NCI-H2107 (cell line): ENCODE measurements at regions not wholly inside any gene's neighbourhood (a gene's known extent, or its start where the extent isn't known, plus 50 kb on each side); places are given as distances from the start of the nearest gene placed in this dataset.

ENCODE experiments used
- DNase-seq: peaks from one replicate; lab custom pipeline; 2025; lab: John Stamatoyannopoulos, UW

DNA sequence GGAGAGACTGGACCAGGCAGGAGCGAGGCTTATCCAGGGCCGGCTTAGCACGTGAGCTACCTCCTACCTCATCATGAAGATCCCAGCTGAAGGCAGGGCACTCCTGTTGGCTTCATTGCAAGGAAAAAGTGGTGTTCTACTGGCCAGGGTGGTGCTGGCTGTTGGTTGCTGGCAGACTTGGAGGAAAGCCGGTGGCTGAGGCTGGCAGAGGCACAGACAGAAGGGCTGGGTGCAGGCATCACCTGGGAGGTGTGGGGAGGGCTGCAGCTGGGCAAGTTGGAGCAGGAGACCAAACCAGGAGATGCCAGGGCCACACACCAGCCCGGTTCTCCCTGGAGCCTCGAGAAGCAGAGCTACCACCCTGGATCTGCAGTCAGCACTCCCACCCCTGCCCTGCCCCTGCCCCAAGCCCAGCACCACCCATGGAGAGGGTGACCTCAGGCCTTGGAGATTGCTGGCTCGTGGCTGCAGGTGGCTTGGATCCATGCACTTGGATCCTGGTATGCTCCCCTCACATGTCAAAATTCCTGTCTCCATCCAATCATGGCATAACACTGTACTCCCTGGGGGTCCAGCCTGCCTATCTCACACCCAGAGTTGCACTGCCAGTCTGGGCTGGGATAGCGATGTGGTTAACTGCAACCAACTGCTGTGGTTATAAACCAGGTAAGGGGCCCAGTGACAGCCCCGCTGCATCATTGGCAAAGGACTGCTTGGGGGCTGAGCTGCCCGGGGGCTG is 49.7 kb downstream of the GLI2 start:
- no peak for DNase-seq

DNA sequence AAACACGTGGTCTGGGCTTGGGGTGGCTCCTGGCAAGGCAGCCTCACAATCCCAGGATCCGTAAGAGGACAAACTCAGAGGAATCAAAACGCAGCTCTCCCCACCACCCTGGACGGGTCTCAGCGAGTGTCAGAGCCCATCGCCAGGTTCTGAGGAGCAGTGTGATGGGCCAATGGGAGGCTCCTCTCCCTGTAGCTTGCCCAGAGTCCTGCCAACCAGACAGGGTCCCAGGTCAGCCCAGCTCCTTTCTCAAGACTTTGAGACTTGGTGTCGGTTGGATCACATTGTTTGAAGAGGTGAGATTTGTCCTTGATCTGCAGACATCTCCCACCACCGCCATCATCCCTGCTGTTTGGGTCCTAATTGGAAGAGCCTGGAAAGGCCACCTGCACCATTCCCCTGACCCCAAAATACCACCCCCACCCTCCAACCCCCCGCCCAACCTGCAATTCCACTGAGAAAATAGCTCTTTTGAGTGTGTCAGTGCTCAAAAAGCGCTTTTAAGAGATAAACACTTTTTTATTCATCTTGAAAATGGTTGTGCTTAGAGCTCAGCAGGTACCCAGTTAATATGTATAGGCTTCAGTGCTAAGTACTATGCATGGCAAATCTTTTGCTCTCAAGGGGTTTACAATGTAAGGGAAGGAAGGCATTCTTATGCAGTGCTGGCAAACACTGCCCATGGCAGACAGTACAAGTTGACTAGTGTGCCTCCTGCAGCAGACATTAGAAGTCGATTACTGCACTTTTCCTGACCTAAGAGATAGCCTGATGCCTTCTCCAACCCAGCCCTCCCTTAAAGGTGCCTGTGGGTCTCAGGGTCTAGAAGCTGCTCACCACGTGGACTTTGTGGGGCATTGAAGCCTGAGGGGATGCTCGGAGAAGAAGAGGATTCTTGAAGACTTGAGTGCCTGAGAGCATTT is 50.6 kb downstream of the GLI2 start:
- DNase-seq, result no peak

DNA sequence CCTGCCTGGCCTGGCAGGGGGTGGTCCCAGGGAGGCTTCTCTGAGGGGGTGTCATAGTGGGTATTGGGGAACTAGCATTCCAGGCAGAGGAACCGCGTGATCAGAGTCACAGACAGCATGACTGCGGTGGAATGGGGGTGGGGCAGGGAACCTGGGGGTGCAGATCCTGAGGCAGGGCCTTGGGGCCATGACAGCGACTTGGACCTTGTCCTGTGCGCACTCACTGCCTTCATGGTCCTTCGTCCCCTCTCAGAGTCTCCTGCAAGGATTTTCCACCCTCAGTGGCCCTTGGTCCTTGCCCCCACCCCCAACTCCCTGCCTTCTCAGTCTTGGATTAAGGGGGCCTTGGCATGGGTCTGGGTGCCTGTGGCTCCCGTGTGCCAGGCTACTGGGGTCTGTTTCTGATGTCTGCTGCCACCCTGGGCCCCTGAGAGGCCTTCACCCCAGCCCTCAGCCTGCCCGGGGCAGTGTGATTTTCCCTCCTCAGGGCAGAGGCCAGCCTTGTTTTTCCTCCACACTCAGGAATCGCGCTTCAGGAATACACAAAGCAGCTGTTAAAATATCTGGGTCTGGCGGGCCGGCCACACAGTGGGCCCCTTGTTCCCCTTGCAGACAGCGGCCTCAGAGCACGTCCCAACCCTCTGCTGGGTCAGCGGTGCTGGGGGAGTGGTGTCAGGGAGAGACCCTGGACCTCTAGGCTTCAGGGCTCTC is 51.6 kb downstream of the GLI2 start:
- no peak for DNase-seq

DNA sequence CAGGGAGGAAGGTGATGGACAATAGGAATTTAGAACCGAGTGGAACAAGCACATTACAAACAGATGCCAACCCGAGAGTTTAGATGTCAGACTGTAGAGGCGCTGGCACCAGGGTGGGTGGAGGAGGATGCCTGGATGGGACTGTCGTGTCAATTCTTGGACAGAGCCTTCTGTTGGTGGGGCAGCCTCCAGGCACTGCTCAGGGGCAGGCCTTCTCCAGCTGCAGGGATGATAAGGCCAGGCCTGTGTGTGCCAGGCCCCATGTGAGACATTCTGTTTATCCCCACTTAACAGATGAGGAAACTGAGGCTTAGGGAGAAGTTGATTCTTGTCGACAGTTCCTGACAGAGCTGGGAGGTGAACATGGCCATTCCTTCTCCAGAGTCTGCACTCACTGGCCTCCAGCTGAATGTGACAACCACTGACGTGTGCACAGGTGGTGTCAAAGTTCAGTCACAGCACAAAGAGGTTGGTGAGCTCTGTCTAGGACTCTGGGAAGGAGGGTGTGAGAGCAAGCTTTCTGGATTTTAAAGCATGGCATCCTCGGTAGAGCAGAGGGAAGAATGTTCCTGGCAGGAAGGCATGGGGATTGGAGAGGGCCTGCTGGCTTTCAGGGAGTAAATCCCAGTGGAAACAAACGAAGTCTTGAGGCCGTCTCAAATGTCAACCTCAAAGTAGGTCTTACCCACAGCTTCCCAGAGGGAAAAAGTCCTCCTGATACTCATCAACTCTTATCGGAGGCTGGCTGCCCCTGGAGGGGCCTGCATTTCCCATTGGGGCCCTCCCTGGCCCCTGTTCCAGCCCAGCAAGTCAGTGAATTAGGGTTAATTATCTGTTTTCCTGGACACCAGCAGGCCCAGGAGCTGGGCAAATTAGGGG is 52.4 kb downstream of the GLI2 start:
- peak; percentile 11 for DNase-seq

DNA sequence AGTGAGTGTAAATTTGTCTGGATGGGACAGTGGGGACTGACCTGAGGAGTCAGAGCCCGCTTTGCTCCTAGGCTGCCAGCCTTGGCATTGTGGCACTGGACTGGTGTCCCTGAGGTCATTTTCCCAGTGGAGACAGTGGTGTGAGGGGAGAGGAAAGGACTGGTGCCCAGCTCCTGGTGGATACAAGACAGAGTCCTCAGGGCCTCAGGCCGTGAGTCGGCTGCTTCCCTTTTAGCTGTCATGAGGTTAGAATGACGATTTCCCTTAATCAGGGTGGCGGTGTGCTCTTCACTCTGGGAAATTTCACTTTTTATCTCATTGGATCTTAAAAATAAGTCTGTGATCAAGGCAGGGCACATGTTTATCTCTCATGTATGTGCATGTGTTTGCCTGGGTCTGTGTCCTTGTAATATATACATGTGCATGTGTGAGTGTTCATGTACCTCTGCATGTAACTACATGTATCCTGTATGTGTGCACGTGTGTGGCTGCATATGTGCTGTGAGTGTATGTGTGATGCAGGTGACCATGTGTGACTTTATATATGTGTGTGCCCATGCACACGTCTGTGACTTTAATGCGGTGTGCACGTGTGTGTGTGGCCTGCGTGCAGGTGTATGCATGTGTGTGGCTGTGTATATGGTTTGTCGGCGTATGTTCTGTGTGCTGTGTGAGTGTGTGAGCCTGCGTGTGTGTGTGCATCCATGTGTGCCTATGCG is 55.7 kb downstream of the GLI2 start:
- no peak for DNase-seq

DNA sequence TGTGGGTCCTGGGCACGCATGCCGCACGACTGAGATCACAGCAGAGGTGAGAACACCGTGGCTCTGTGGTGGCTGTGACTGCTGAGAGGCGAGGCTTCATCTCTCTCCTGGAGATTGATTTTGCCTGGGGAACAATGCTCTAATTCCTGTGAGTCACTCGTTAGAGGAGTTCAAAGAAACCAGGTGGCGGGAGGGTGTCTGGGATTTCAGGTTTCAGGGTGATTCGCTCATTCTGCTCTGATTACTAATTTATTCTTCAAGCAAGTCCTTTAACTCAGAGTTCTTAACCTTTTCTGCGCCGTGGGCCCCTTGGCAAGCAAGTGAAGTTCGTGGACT is 56.3 kb downstream of the GLI2 start:
- no peak for DNase-seq

DNA sequence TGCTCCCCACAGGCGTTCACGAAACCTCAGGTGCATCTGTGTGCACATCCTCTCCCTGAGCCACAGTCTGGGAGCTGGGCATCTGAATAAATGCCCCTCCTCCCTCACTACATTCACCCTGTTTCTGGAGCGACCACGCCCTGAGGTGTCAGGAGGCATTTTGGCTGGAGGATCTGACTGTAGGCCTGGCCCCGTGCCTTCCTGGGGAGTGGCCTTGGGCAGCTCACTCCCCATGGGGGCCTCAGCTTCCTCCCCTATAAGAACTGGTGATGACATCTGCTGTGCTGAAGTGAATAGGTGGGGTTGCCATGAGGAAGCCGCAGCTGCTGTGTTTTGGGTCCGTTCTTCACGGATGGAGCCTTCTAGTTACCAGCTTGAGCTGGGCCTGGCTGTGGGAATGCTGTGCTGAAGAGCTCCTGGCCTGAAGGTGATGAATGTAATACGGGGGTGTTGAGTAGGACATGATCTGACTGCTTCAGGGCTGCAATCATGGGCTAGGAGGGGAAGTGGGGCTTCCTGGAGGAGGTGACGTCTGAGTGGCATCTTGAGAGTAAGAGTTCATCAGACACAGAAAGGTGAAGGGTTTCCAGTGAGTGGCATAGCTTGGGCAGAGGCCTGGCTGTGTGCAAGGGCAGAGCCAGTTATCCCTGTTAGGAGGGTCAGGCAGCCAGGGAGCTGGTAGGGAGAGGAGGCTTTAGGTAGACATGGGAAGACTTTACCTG is 58.2 kb downstream of the GLI2 start:
- no peak for DNase-seq

DNA sequence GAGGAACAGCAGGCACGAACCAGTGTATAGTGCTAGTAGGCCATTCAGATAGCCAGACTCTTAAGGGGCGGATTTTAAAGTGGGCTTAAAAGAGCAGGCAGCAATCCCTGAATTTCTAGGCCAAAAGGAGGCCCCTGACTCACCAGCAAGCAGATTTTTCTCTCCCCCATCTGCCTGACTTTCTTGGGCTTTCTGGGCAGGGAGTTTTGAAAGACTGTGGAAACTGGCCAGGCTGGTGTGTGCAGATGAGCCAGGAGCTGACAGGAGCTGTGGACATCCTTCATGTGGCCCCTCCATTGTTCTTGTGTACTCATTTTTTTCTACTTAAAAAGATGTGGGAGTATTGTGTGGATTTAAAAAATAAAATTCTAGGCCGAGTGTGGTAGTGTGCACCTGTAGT is 59.0 kb downstream of the GLI2 start:
- DNase-seq, result no peak

DNA sequence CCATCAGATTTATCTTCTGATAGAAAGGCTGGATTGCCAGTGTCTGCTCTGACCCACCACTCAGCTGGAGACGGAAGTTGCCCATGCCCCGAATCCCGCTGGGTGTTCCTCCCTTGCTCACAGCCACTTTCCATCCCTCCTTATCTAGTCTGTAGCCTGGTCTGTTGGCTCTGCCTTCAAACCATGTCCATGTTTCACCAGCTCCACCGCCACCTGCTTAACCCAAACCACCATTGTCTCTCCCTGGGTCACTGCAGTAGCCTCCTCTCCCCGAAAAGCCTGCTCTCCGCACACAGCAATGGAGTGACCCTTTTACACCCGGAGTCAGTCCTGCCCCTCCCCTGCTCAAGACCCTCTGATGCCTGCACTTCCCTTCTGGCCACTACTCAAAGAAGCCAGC is 60.4 kb downstream of the GLI2 start:
- no peak for DNase-seq

DNA sequence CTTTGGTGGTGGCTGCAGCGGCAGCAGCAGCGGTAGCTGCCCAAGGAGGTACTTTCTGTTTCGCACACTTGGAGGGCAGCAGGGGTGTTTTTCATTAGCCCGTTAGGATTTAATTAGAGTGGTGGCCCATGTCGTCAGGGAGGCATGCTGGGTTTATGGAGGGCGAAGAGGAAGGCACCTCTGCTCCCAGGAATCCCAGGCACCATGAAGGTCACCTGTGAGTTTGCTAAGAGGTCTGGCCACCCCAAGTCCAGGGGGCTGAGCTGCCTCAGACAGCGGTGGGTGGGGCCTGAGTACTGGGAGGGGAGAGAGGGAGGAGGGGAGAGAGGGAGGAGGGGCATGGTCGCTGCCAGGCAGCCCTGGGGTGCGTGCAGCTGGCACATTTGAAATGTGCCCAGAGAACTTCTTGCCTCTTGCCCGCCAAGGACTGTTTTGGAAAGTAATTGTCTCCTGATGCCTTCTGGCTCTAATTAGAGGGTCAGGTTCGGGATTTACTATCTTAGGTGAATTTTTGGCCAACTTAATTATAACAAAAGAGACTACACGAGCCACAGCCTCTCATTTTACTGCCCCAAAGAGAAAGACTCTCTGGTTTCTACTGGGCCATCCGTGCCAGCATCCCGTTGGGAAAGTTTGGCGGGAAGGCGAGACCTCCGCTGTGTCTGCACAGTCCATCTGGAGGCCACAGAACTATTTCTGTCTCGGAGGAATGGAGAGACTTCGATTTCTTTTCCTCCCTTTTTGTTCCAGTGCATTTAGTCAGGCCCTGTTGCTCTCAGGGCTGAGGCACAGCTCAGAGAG is 62.0 kb downstream of the GLI2 start:
- DNase-seq, result no peak

DNA sequence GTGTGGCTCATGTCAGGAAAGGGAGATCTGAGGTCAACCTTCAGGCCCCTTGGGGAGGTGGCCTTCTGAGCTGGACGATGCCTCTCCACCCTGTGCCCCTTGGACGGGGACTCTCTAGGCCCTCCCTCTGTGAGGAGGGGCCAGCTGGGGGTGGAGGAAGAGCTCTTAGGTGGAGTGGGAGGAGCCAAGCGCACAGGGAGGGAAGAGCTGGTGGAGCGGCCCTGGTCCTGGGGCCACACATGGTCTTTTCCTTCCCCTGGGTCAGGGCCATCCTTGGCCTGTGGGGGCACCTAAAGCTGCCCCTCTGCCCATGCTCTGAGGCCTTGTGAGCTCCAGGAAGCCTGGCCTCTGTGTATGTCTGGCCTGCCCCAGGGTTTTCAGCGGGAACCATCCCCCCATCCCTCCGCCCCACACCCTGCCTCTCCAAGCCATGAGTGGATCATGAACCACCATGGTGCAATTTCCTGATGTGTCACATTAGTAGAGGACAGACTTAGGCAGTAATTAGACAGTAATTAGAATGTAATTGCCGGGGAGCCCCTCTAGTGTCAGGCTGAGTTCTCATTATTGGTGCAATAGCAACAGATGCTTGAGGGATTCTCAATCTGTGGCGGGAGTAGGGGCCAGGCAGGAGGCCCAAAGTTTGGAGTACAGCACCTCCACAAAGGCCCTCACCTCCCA is 63.0 kb downstream of the GLI2 start:
- DNase-seq, result no peak

DNA sequence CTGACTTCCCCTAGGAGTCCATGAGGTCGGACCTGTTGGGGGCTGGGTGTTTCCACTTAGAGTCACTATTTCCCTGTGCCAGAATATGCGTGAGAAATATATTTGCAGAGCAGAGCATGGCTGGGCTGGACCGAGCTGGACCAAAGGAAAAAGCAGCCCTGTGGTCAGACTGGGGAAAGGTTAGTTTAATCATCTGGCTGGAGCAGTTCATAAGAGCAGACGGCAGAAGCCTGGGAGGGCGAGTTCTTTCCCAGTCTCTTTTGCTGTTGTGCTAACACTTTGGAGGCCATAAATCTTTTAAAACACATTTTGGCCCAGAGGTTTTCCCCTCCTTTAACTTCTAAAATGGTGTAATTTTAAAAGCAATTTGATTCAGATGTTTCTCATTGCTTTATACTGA is 66.5 kb downstream of the GLI2 start:
- DNase-seq, result no peak

DNA sequence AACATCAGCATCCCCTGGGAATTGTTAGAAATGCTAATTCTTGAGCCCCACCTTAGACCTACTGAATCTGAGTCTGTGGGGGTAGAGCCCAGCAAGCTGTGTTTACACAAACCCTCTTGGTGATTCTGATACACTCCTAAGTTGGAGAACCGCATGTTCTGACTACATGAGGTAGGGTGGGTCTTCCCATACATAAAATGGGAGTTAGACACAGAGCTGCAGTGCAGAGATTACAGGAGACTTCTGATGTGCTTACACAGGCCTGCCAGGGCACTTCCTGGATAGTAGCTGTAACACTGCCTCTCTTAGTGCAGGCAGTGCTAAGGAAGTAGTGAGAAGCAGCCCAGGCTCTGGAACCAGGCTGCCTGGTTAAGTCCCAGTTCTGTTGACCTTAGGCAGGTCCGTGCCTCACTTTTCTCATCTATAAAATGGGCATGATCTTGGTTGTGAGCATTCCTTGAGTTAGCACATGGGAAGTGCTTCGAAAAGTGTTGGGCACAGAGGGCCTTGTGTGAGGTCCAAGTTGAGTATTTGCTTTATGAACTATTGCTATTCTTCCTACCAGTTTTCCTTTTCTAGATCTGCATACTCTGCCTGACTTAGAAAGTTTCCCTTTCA is 67.3 kb downstream of the GLI2 start:
- DNase-seq, result no peak

DNA sequence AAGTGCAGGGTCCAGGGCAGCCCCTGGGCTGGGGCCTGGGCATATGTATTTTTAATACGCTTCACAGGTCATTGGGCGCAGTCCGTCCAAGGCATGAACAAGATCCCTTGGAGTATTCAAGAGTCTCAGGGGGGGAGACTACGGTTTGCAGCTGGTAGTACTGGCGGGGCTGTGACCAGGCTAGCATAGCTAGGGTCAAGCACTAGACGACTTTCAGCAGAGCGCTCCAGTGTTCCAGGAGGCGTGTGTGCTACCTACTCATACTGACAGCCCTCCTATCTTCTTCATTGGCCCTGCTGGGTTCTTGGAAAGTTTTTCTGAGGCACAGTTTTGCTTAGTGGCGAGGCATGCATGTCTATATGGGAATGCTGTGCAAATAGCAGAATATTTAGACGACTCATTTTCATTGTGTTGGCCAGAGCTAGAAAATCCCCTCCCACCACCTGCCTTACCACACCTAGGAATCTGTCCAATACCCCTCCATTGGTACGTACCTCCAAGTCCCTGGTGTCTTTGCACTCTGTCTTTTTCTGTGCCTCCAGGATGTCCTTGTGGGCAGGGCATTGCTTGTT is 68.2 kb downstream of the GLI2 start:
- DNase-seq, result no peak

DNA sequence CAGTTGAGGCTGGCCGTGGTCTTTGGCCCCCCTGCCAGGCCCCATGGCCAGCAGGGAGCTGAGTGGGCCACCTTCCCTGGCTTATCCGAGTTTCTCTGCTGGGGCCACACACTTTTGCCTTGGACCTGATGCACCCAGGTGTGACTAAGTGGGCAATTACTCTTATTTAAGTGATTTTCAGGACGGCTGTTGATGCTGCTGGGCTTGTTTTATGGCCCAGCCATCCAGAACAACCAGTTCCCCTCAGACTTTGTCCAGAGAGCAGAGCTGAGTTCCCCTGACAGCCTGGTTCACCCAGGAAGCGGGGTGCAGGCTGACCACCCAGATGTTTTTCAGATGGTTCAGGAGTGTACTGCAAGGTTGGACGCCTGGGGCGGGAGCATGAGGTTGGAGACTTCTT is 68.8 kb downstream of the GLI2 start:
- DNase-seq, result no peak

DNA sequence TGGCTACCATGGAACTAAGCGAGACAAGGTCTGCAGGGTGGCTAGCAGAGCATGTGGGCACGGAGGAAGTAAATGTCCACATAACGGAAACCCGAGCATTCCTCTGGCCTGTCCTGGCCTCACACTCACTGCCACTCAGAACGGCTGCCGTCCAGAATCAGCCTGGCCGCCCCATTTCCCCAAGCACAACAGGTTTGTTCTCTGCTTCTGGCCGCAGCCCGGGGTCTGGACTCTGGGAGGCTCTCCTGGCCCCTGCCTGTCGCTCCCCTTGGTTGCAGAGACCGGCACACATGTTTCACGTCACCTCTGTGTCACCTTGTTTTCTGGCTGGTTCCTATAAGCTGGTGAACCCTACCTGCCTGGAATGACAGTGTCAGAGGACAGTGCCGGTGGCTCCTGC is 69.3 kb downstream of the GLI2 start:
- no peak for DNase-seq

DNA sequence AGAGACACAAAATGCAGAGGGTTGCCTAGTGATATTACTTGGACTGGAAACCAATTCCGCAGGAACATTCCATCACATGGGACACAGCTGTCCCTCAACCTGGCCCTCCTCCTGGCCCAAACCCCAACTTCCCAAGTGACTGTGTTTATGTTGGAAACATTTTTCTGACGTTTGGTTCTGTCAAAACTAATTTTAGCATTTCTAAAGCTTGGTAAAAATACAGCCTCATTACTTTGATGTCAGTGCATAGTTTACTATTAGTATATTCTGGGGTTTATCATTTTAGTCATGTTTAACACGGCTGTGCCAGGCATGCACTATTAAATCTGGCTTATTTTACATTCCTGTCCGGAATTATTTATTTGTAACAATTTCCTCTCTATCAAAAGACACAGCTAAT is 69.9 kb downstream of the GLI2 start:
- no peak for DNase-seq

DNA sequence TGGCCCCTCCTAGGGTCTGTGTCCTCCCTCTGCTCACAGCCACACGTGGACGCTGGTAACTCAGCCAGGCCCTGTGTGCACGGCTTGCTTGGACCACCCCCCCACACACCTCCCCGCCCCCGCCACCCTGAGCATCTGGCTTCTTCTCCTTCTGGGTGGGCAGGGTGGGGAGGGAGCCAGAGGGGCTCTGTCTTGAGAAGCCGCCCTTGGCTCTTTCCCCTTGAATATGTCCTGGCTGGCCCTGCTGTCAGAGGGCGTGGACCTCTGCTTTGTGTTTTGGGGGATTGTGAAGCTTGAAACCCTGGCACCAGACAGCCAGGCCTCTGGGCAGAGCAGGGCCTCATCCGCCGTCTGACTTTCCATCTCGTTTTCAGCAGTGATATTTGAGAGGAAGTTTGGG is 72.1 kb downstream of the GLI2 start:
- DNase-seq, result no peak
